Vagina (tissue), 2 donors: ENCODE measurements at regions not wholly inside any gene's neighbourhood (a gene's known extent, or its start where the extent isn't known, plus 50 kb on each side); places are given as distances from the start of the nearest gene placed in this dataset.

ENCODE experiments used
- CTCF ChIP-seq, 3 experiments: fragments of 450-650 bp in 2 of 3; fragments of 200-600 bp in 1 of 3; sonication (generic) in 1 of 3; IDR thresholded peaks; one replicate each; pipeline ENCODE4 v1.5.1; 2017 to 2019; ENCODE audit warnings: antibody characterized with exemption in 3 of 3, mild to moderate bottlenecking in 2 of 3, moderate library complexity in 2 of 3
- POLR2A ChIP-seq, 2 donors: fragments of 450-650 bp; IDR thresholded peaks; one replicate each; pipeline ENCODE4 v1.6.1; 2017; ENCODE audit warnings: antibody characterized with exemption in 2 of 2, mild to moderate bottlenecking in 2 of 2, moderate library complexity in 2 of 2
- POLR2AphosphoS5 ChIP-seq, 2 donors: sonication (generic); formaldehyde crosslinking; IDR thresholded peaks; one replicate each; pipeline ENCODE4 v1.9.0; 2017; ENCODE audit warnings: antibody characterized with exemption in 2 of 2, mild to moderate bottlenecking in 2 of 2, low read depth in 1 of 2; ENCODE audit not compliant: insufficient read depth in 1 of 2

- no peak for TF ChIP-seq POLR2AphosphoS5 (IDR thresholded peaks at IDR 0.05; ENCODE audit: insufficient read depth in 1 of 2, low read depth in 1 of 2)
- TF ChIP-seq CTCF (IDR thresholded peaks at IDR 0.05), result no peak
- TF ChIP-seq POLR2A (IDR thresholded peaks at IDR 0.05), result no peak
Measured at GRCh38 chr13:18232298-18232993, 949.2 kb downstream of the TUBA3C start.
